HCT116 (cell line): ENCODE measurements at regions not wholly inside any gene's neighbourhood (a gene's known extent, or its start where the extent isn't known, plus 50 kb on each side); places are given as distances from the start of the nearest gene placed in this dataset.

Source experiments
- ATAC-seq: fragments of 200-7000 bp; cut with Tn5 transposase; 2 replicates; pipeline ENCODE4 v1.9.1; 2020; ENCODE audit warnings: mild to moderate bottlenecking, moderate library complexity
- BruUV-seq: library from RNA; stranded (reverse); fragments of 400-500 nt; replicated peaks from 2 replicates; lab custom pipeline; 2021; lab: Mats Ljungman, UMichigan
- CTCF ChIA-PET: fragments of 300-600 bp; sonication (Branson Sonifier 250); formaldehyde crosslinking; loops from one replicate; lab custom pipeline; 2021; ENCODE audit warnings: antibody characterized with exemption; lab: Charles Lee
- POLR2A ChIA-PET: fragments of 300-600, 350-600 bp; sonication (Branson Sonifier 250); formaldehyde crosslinking; loops from one replicate; lab custom pipeline; 2021; ENCODE audit warnings: antibody characterized with exemption; lab: Charles Lee
- RAD21 ChIA-PET, 2 experiments: fragments of 300-600 bp; sonication (Branson Sonifier 250); formaldehyde crosslinking; loops; one replicate each; lab custom pipeline; 2023; ENCODE audit warnings: low total read pairs in 2 of 2; ENCODE audit not compliant: uncharacterized antibody in 2 of 2, unreplicated experiment in 2 of 2, low non-redundant PET in 1 of 2; lab: Charles Lee
- DNase-seq: peaks from one replicate; pipeline ENCODE4 v3.0.0-alpha.2; 2010; ENCODE audit warnings: low read depth, low spot score
- H2AFZ ChIP-seq: fragments of 200-600 bp; shearing (Covaris generic), sonication (generic); 2 replicates; pipeline ENCODE4 v1.6.1; 2017; ENCODE audit warnings: low read depth, mixed run types, mixed read lengths, antibody characterized with exemption, low read length; ENCODE audit not compliant: poor library complexity, severe bottlenecking
- H3K27ac ChIP-seq: 2 replicates; pipeline ENCODE4 v1.5.1; 2012; ENCODE audit warnings: low read depth, low read length
- H3K27me3 ChIP-seq: fragments of 200-600 bp; sonication (generic); 2 replicates; pipeline ENCODE4 v1.6.1; 2016; ENCODE audit warnings: mixed run types, low read length, mixed read lengths; ENCODE audit not compliant: insufficient read depth
- H3K36me3 ChIP-seq, 2 experiments: fragments of 200-500 bp in 1 of 2; fragments of 200-600 bp in 1 of 2; sonication (Bioruptor generic) in 1 of 2; sonication (generic) in 1 of 2; 2 replicates each; pipeline versions ENCODE4 v1.5.1 to v1.6.1; 2014 to 2016; ENCODE audit warnings: low read length in 2 of 2, inconsistent platforms in 1 of 2, mixed read lengths in 1 of 2, mixed run types in 1 of 2; ENCODE audit not compliant: insufficient read depth in 2 of 2, control insufficient read depth in 1 of 2
- H3K4me1 ChIP-seq, 2 experiments: fragments of 200-600 bp in 1 of 2; sonication (generic) in 1 of 2; 2 replicates each; pipeline versions ENCODE4 v1.5.1 to v1.6.1; 2012 to 2017; ENCODE audit warnings: low read length in 2 of 2, inconsistent platforms in 1 of 2, mild to moderate bottlenecking in 1 of 2, mixed read lengths in 1 of 2, mixed run types in 1 of 2, moderate library complexity in 1 of 2; ENCODE audit not compliant: insufficient read depth in 2 of 2, control insufficient read depth in 1 of 2
- H3K4me2 ChIP-seq: fragments of 200-600 bp; sonication (generic); 2 replicates; pipeline ENCODE4 v1.6.1; 2017; ENCODE audit warnings: mixed run types, low read length, mixed read lengths
- H3K4me3 ChIP-seq, 2 experiments: fragments of 200-600 bp in 1 of 2; sonication (generic) in 1 of 2; replicated peaks in 1 of 2; 2 replicates each; pipeline ENCODE4 v1.5.1; 2011 to 2016; ENCODE audit warnings: low read length in 2 of 2, control low read depth in 1 of 2, low read depth in 1 of 2, mild to moderate bottlenecking in 1 of 2, mixed read lengths in 1 of 2, mixed run types in 1 of 2
- H3K79me2 ChIP-seq: fragments of 200-600 bp; sonication (generic); 2 replicates; pipeline ENCODE4 v1.6.1; 2017; ENCODE audit warnings: mild to moderate bottlenecking, mixed run types, low read length, moderate library complexity, mixed read lengths; ENCODE audit not compliant: insufficient read depth
- H3K9ac ChIP-seq: fragments of 200-600 bp; sonication (generic); 2 replicates; pipeline ENCODE4 v1.6.1; 2016; ENCODE audit warnings: low read length, mixed read lengths
- H3K9me2 ChIP-seq: fragments of 200-600 bp; sonication (generic), shearing (Covaris generic); 2 replicates; pipeline ENCODE4 v1.6.1; 2017; ENCODE audit warnings: mixed run types, mild to moderate bottlenecking, moderate library complexity; ENCODE audit not compliant: insufficient read depth
- H3K9me3 ChIP-seq, 2 experiments: fragments of 200-500 bp in 1 of 2; fragments of 200-600 bp in 1 of 2; sonication (Bioruptor generic) in 1 of 2; sonication (generic) in 1 of 2; 2 replicates each; pipeline ENCODE4 v1.6.1; 2014 to 2017; ENCODE audit warnings: low read length in 2 of 2, mixed read lengths in 2 of 2, inconsistent platforms in 1 of 2, low read depth in 1 of 2, mild to moderate bottlenecking in 1 of 2, mixed run types in 1 of 2, moderate library complexity in 1 of 2; ENCODE audit not compliant: control insufficient read depth in 1 of 2, insufficient read depth in 1 of 2
- H4K20me1 ChIP-seq: fragments of 200-600 bp; sonication (generic), shearing (Covaris generic); 2 replicates; pipeline ENCODE4 v1.6.1; 2017; ENCODE audit warnings: mixed run types, mild to moderate bottlenecking, moderate library complexity; ENCODE audit not compliant: insufficient read depth
- CBX3 ChIP-seq: IDR thresholded peaks from 2 replicates; pipeline ENCODE4 v1.6.1; 2012; ENCODE audit warnings: low read depth
- CEBPB ChIP-seq: IDR thresholded peaks from 2 replicates; pipeline ENCODE4 v1.6.1; 2012; ENCODE audit warnings: low read depth
- EGR1 ChIP-seq: IDR thresholded peaks from 2 replicates; pipeline ENCODE4 v1.6.1; 2012; ENCODE audit warnings: low read depth
- EZH2phosphoT487 ChIP-seq: fragments of 200-600 bp; IDR thresholded peaks from 2 replicates; pipeline ENCODE4 v1.6.1; 2018; ENCODE audit warnings: antibody characterized with exemption, borderline replicate concordance
- JUND ChIP-seq: IDR thresholded peaks from 2 replicates; pipeline ENCODE4 v1.6.1; 2012
- SP1 ChIP-seq: IDR thresholded peaks from 2 replicates; pipeline ENCODE4 v1.6.1; 2012; ENCODE audit warnings: low read depth
- TCF7L2 ChIP-seq: IDR thresholded peaks from 2 replicates; pipeline ENCODE4 v1.7.0; 2011; ENCODE audit warnings: borderline replicate concordance, inconsistent platforms; ENCODE audit not compliant: insufficient read depth, insufficient read length; ENCODE audit errors: extremely low read depth
- YY1 ChIP-seq: IDR thresholded peaks from 2 replicates; pipeline ENCODE4 v1.6.1; 2011; ENCODE audit warnings: low read length, low read depth, moderate library complexity, mild to moderate bottlenecking; ENCODE audit not compliant: insufficient replicate concordance; ENCODE audit errors: extremely low read depth
- ZFX ChIP-seq: fragments of 450-650 bp; IDR thresholded peaks from 2 replicates; pipeline ENCODE4 v1.6.1; 2017
- intact Hi-C: fragments of 100-400 bp; cut with micrococcal nuclease; formaldehyde crosslinking; loops from 2 replicates; pipeline ENCODE4 v1.10.0; 2022
- TF ChIP-seq, protein P1 (sequence below): IDR thresholded peaks from 2 replicates; pipeline ENCODE4 v1.6.1; 2012
- TF ChIP-seq, protein P2 (sequence below): IDR thresholded peaks from 2 replicates; pipeline ENCODE4 v1.6.1; 2011; ENCODE audit warnings: mild to moderate bottlenecking, low read length, moderate library complexity; ENCODE audit not compliant: insufficient replicate concordance; ENCODE audit errors: extremely low read depth

DNA sequence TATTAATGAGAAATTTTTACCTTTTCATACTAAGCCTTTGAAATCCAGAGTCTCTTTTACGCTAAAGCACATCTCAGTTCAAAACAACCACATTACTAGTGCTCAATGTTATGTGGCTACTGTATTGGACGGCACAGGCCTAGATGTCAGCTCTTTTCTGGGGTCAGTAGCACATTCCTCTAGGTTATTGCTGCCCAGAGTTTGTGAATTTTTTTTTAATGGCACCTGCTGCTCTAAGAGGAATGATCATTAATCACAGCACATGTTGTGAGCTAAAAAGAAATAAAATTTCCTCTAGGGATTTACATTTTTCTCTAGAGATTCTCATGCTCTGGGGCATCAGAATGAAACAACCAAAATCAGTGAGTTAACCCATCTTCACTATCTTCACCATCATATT, 436.8 kb upstream of the THBS1 start:
- Histone ChIP-seq H3K4me3 (no peak overlapping the region), H3K9ac (no peak overlapping the region), H4K20me1 (no peaks in the 10 kb centered on the region), H3K4me2 (no peak overlapping the region), H3K9me2 (no peaks in the 10 kb centered on the region), H3K27ac (no peak overlapping the region), H3K27me3 (no peaks in the 10 kb centered on the region), H2AFZ (no peak overlapping the region), H3K9me3 (no peaks in the 10 kb centered on the region), H3K36me3 (no peaks in the 10 kb centered on the region), H3K79me2 (no peaks in the 10 kb centered on the region), H3K4me1 (peaks cover 0 to 7% of the 10 kb centered on the region in 2 experiments; a peak in 1 of 4 replicates)
- ChIA-PET POLR2A (no interaction called here), CTCF (interaction anchor here (0.6 kb wide), 1 partner anchor 9 kb away, joined by 3 read pairs; no protein-coding TSS in a partner anchor), RAD21 (no interaction called here)
- no peak for DNase-seq
- intact Hi-C loops: no loop called here
- no peak for TF ChIP-seq CEBPB
- no peak for TF ChIP-seq CBX3
- no peak for TF ChIP-seq TCF7L2
- TF ChIP-seq ZFX: no peak
- TF ChIP-seq JUND: no peak
- no peak for TF ChIP-seq EZH2phosphoT487
- no peak for TF ChIP-seq SP1
- TF ChIP-seq, protein P1, sequence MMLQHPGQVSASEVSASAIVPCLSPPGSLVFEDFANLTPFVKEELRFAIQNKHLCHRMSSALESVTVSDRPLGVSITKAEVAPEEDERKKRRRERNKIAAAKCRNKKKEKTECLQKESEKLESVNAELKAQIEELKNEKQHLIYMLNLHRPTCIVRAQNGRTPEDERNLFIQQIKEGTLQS: no peak
- TF ChIP-seq EGR1: no peak
- TF ChIP-seq YY1: no peak
- TF ChIP-seq, protein P2, sequence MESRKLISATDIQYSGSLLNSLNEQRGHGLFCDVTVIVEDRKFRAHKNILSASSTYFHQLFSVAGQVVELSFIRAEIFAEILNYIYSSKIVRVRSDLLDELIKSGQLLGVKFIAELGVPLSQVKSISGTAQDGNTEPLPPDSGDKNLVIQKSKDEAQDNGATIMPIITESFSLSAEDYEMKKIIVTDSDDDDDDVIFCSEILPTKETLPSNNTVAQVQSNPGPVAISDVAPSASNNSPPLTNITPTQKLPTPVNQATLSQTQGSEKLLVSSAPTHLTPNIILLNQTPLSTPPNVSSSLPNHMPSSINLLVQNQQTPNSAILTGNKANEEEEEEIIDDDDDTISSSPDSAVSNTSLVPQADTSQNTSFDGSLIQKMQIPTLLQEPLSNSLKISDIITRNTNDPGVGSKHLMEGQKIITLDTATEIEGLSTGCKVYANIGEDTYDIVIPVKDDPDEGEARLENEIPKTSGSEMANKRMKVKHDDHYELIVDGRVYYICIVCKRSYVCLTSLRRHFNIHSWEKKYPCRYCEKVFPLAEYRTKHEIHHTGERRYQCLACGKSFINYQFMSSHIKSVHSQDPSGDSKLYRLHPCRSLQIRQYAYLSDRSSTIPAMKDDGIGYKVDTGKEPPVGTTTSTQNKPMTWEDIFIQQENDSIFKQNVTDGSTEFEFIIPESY: no peak
- ATAC-seq: no peak
- BruUV-seq: no TSS peak
